Neural progenitor cell (in vitro differentiated cells): ENCODE measurements at regions not wholly inside any gene's neighbourhood (a gene's known extent, or its start where the extent isn't known, plus 50 kb on each side); places are given as distances from the start of the nearest gene placed in this dataset.

Experiments used
- EZH2 ChIP-seq: fragments of 200-600 bp; sonication (generic); IDR thresholded peaks from 2 replicates; pipeline ENCODE4 v1.6.1; 2017; ENCODE audit warnings: antibody characterized with exemption, mild to moderate bottlenecking, moderate library complexity
- EZH2phosphoT487 ChIP-seq: fragments of 200-600 bp; sonication (generic); IDR thresholded peaks from 2 replicates; pipeline ENCODE4 v1.6.1; 2017; ENCODE audit warnings: antibody characterized with exemption
- TF ChIP-seq, protein P1 (sequence below): fragments of 200-600 bp; sonication (generic); IDR thresholded peaks from 2 replicates; pipeline ENCODE4 v1.5.1; 2017; ENCODE audit warnings: antibody characterized with exemption, mild to moderate bottlenecking

- TF ChIP-seq, protein P1, sequence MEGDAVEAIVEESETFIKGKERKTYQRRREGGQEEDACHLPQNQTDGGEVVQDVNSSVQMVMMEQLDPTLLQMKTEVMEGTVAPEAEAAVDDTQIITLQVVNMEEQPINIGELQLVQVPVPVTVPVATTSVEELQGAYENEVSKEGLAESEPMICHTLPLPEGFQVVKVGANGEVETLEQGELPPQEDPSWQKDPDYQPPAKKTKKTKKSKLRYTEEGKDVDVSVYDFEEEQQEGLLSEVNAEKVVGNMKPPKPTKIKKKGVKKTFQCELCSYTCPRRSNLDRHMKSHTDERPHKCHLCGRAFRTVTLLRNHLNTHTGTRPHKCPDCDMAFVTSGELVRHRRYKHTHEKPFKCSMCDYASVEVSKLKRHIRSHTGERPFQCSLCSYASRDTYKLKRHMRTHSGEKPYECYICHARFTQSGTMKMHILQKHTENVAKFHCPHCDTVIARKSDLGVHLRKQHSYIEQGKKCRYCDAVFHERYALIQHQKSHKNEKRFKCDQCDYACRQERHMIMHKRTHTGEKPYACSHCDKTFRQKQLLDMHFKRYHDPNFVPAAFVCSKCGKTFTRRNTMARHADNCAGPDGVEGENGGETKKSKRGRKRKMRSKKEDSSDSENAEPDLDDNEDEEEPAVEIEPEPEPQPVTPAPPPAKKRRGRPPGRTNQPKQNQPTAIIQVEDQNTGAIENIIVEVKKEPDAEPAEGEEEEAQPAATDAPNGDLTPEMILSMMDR: no peak
- TF ChIP-seq EZH2phosphoT487 (no peak), EZH2 (no peak)
Observed at GRCh38 chr12:69101505-69101904, 137.9 kb upstream of the CPSF6 start.
